Retina (tissue), 1 donor: ENCODE measurements at regions not wholly inside any gene's neighbourhood (a gene's known extent, or its start where the extent isn't known, plus 50 kb on each side); places are given as distances from the start of the nearest gene placed in this dataset.

Source experiments
- DNase-seq: peaks from one replicate; pipeline ENCODE4 v3.0.0-alpha.2; 2016

DNA sequence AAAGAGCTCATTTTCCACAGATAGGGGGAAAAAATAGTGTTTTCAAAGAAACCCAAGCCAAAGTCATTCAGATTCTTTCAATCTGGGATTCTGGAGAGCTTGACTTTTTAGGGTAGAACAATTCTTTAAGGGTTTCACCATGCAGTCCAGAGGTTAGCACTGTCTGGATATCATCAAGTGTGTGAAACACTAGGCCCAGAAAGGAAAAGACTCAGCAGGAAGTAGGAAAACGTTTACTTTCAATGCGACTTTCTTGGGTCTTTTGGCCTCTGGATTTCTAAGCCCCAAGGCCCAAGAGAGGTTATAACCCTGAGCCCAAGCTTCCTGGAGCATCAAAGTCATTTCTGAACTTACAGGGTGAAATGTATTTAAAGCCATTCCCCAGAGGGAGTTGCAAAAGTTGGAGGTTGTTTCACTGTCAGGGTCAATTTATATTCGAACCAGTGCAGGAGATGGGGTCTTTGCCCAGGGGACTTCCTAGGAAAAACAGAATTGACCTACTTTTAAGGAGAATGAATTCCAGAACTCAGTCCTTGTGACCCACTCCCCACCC lies 158.0 kb downstream of the C7orf25 start:
- DNase-seq = peak; percentile 25

DNA sequence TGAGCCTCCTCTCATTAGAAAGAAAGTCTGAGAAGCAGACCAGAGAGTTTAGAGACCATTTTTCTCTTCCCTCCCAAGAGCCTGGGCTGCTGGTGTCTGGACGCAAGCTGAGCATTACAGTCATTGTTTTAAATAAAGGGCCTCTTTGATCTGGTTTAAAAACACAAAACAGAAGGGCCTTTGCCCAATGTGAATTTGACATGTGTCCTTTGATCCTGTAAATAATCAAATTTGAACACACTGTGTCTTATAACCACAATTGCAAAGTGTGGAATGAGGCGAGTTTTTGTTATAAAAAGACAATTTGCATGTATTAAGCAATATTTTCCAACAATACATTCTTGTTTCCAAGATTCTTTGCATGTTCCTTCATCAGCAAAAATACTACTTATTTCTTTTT lies 158.5 kb downstream of the C7orf25 start:
- peak; percentile 3 for DNase-seq

DNA sequence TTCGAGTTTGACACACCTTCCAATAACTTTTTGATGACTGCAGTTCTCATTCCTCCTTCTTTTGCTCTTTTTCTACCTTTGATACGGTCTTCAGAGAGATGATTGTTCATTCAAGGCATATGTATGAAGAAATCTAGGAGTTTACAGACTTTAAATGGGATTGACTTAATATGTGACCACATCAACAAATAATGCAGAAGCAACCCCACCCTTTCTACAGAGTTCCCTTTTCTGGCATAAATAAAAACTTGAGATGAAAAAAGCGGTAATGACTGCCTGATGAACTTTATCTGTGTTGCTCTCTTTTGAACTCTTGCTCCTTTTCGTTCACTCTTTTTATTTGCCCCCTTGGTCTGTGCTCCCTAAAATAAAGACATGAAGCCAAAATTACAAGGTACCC lies 161.7 kb downstream of the C7orf25 start:
- DNase-seq = no peak

DNA sequence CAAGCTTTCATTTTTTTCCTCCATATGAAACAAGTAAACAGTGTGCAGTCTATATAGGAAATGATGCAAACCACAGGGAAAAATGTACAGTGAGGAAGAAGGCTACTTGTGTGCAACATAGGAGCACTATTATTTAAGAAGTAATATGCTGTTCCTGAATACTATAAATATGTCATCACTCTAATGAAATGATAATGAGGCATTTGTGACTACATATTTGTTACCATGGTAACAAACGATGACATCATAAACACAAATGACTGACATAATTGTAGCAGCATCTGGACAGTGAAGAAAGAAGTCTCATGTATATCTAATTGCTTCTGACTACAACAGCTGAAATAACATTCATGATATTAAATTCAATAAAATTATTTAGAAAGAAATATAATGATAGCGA lies 164.8 kb downstream of the C7orf25 start:
- no peak for DNase-seq

DNA sequence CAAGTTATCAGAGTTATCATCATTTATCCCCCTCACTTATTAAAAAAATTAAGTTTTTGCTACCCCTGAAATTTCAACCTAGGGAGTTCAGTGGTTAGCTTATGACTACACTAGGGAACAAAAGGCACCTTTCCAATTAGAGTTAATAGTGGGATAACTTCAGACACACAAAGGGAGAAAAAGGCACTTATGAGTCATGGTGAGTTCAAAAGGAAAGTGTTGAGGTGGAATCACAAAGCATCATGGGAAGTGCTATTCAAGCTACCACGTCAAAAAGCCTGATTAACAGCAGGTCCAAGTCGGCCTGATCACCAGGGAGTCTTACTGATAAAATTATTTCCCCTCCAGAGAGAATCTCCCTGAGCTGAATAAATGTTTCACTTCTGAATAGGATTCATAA lies 165.7 kb downstream of the C7orf25 start:
- no peak for DNase-seq

DNA sequence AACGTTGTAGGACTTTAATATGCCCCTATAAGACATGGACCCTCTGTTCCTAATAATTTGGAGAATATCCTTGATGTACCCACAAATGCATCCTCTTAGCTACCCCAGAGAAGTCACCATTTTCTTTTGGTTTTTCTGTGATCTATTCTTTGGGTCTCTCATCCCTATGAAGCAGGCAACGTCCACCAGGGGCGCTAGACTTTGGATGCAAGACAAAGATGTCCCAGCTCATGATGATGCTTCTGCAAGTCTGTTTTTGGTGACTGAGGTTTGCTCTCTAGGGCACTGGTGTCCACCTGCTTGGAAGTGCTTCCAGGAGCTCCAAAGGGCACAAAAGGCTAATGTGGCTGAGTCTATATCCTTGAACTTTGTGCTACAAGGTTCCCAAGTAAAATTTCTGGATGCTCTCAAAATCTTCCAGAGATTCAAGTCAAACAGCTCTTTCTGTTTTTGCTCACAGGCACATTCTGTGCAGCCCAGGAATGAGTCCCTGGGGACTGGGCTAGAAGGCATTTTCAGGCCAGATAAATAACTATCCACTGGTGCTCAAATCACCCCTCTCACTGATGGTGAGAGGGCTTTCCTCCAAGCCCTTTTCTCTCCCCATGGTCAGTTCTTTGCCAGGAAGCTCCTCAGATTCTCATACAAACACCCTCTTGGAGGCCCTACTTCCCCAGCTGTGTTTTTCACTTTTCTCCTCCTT lies 166.4 kb downstream of the C7orf25 start:
- no peak for DNase-seq

DNA sequence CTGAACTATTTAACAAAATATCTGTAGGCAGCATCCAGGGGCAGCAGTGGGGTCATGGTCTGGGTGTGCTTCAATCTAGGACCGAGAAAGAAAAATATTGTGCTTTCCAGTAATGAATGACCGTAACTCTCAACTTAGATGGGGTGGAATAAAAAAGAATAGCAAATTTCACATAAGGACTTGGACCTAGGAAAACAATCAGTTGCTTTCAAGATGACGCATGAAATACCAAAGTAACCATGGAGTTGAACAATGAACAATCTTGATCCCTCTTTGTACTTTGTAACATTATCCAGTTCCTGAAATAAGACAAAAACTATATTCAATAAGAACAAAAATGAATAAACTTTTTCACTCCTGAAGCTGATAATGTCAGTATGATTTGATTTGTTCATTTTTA lies 167.1 kb downstream of the C7orf25 start:
- no peak for DNase-seq

DNA sequence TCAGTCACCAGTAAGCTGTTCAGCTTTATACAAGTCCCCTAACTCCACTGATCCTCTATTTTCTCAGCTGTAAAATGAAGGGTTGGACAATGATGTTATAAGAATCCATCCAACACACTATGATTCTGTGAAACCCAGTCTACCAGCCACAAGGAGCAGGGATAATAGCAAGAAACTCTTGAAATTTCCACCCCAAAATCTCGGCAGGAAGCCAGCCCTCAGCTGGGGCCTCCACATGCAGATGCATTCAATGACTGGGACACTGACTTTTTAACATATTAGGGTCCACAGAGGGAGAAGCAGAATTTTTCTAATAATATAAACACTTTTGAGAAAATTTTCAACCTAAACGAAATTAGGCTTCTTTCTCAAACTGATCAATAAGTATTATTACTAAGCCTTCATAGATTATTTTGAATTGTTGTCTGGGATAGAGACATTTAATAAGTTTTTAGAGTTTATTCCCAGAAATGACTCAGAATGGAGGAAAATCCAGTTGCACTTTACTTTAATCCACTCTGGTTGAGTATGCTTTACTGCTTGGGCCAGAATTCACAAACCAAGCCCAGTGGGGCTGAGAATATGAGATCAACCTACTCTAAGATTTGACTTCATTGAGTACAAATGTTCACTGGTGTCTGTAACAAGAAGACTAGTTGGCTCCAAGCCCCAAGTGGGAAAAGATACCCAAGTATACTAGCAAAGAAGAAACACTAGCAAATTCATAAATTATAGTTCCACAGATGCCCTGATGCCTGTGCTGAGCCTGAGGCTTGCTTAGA lies 168.6 kb downstream of the C7orf25 start:
- DNase-seq = no peak

DNA sequence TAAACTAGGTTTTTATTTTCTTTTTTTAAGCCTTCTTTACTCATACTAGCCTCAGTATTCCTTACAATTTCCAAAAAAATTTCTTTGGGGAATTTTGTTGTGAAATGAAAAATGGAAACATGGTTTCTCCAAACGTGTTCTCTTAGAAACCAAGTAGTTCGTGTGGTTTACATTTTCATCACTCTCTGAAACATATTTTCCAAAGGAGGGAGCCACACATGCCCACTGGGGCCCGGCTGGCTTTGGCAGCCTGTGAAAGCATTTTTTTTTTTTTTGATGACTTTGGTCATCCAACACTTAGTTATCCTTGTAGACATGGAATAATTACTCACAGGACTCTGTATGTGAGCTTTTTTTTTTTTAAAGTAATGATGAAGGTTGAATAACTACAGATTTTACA lies 169.6 kb downstream of the C7orf25 start:
- DNase-seq = no peak

DNA sequence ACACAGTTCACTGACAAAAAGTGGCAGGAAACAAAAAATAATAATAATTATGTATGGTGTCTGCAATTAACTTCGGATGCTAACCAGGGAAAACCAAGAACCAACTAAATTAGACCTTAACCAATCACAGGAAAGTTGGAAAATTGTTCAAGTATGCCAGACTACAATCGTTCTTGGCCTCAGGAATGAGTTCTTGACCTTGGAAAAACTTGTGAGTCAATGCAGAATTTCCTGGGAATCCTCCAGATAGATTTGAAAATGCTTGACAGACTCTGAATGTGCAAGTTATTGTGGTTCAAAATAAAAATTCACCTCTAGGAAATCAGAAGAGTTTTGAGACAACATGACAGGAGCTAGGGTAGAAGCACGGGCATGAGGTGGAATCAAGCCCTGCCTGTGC lies 171.5 kb downstream of the C7orf25 start:
- no peak for DNase-seq

DNA sequence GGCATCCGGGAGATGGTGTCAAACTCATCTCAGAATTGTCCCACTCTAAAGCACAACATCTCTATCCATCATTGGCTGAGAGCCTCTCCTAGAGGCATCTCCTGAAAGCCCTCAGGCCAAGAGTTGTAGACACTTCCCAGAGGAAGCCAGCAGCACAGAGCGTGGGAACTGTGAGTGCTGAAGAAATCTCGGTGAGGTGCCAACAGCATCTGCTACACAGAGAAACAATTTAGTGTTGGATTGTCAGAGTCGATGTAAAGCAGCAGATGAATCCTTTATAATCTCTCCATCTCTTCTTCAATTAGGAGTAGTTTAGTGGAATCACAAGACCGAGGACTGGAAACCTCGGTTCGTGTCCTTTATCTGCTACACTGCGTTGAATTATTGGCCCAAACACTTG lies 172.2 kb downstream of the C7orf25 start:
- DNase-seq = no peak

DNA sequence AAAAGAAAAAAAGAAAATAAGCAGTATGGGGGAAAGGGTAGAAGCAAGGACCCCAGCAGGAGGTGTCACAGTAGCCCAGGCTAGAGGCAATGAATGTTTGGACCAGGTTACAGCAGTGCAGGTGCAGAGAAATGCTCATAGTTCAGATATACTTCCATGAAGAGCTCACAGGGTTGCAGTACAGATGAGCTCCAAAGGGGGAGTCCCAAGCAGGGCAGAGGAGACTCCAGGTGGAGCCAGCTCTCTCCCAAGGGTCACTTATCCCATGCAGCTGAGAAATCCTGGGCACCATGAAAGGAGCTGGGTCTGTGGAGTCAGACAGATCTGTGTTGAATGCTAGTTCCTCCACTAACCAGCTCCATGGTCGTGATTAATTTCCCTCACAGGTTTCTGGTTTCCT lies 174.9 kb downstream of the C7orf25 start:
- DNase-seq = no peak

DNA sequence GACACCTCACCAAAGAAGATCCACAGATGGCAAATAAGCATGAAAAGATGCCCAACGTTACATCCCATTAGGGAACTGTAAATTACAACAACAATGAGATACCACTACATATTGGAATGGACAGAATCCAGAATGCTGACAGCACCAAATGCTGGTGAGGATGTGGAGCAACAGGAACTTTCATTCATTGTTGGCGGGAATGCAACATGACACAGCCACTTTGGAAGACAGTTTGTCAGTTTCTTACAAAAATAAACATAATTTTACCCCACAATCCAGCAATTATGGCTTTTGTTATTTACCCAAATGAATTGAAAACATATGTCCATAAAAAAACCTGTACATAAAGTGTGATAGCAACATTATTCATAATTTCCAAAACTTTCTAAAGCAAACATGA lies 176.8 kb downstream of the C7orf25 start:
- no peak for DNase-seq

DNA sequence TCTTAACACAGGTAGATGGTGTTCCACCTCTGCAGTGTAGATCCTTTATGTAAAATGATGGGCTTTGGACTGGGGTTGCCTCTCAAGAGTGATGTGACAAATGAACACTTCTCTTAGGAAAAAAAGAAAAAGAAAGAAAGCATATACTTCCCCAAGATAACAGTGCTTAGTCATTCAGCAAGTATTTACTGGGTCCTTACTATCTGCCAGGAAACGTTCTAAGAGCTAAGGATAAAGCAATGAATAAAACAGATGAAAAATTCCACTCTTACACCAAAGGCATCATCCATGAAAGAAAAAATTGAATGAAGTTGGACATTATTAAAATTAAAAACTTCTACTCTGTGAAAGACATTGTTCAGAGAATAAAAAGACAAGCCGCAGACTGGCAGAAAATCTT lies 177.3 kb downstream of the C7orf25 start:
- DNase-seq = no peak

DNA sequence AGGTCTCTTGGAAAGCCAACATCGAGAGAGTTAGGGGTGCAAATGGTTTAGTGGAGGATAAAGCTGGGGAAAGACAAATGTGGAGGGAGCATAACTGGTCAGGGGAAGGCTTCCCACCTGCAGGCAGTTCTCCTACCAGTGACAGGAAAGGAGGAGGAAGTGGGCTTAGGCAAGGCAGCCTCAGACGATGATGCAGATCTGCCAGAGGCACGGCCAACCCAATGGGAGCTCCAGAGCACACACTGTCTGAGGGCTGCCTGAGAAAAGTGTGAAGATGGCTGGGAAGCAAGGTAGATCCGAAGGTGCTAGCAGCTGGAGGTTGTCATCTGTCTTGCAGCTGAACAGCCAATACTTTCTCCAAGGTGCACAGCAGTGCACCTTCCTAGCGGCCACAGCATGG lies 178.8 kb downstream of the C7orf25 start:
- no peak for DNase-seq

DNA sequence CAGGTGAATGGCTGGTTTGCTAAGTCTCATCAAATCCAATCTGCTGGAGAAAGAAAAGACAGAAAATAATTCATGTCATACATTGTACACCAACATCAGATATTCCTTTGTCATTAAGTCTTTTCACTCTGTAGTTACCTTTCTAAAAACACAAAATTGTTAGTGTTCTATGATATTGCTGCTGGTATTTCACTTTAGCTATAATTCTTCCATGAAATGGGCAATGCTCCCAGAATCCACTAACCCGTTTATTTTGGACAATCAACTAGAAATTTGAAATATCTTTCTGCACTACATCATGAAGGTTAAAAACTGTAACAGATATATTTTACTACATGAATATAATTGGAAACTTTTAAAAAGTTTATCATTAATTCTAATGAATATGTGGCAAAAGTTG lies 181.3 kb downstream of the C7orf25 start:
- DNase-seq = no peak

DNA sequence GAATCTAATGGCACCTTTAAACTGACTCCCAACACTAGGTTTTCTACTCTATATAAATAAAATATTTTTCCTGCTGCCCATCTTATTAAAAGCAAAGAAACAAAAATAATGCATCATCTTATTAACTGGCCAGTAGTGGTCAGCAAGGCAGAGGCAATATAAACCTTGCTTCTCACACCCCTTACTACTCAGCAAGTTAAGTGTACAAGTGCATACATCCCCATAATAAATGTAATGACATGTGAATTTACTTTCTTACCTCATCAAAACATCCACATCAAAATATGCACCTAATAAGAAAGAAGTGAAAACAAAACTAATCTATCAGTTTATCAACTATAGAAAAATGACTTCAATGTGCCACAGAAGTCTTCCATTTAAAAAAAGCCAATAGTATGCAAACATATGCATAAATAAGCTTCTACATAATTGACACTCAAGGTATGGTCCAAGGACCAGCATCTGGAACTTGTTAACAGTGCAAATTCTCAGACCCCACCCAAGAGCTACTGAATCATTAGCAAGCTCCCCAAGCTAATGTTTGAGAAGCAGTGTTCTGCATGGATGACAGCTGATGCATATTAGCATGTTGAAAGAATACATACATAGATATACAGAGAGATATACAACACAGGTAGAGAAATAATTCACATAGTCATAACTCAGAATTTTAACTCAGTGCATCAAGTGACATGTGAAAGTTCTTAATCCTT lies 182.7 kb downstream of the C7orf25 start:
- no peak for DNase-seq

DNA sequence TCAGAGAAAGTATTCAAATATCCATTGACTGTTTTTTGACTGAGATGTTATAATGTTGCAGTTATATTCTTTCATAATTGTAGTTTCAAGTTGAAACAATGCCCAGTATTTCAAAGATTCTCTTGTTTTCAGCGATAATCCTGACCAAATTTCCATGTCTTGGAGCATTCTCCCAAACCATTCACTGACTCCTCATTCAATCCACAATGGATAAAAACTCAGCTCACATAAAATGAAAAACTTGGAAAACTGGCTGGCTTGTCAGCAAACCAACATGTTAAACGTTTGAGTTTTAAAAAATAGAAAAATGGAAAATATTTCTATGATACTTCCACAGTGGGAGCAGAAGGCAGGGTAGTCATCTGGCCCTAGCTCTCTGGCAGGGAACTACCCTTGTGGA lies 184.4 kb downstream of the C7orf25 start:
- no peak for DNase-seq

DNA sequence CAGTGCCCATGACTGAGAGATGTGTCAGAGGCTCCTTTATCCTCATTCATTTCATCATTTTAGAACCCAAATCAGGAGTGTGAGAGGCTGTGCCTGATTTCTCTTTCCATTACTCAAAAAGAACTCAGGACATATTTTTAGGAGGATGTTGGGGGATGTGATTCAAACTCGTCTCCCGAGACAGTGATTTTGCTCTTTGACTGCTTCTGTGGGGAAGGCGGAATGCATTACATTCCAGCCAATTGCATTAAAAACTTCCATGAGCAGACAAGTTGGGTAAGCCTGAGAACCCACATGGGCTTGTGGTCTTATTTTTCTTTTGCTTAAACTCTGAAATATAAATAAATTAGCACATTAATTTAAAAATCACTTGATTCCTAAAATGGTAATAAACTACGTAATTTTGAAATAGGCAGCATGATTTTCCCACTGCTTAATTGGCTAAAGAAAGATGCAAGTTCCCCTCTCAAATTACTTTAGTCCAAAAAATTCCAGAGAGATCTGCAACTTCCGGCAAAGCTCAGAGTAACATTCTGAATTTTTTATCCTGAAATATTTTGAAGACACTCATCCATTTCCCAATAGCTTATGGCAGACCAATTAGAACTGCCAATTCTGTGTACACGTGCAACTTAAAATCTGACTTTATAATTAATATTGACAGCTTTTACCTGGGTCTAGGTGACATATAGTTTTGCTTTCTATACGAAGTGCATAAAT lies 185.6 kb downstream of the C7orf25 start:
- no peak for DNase-seq

DNA sequence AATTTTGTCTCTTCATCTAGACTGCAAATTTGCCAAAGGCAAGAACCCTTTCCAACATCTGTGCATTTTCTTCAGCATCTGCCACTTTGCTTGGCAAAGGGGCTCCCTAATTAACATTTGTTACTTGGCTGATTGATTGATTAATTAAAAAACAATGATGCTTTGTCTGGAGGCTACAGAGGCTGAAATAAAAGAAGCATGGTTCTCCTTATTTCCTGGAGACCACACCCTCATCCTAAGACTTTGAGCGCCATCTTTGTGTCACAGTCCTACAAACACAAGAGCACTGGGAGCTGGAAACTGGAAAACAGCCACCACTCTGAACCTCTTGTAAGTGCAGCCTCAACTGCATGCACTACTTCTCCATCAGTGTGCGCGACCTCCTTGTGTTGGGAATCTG lies 189.2 kb downstream of the C7orf25 start:
- no peak for DNase-seq

DNA sequence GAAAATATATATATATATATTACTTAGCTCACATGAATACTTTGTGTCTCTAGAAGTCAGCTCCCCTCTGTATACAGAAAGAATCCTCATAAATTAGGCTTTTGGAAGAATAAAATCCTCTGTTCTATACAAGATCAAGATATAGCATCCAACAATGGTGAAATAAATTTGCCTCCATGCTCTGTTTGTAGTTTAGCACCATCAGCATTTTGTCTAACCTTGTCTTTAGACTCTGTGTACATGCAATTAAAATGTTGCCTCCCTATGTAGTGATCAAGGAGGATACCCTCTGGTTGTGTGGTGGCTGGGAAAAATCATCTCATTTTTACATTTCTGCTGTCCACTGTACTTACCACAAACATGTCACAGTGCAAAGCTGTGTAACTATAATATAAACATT lies 189.7 kb downstream of the C7orf25 start:
- DNase-seq = no peak

DNA sequence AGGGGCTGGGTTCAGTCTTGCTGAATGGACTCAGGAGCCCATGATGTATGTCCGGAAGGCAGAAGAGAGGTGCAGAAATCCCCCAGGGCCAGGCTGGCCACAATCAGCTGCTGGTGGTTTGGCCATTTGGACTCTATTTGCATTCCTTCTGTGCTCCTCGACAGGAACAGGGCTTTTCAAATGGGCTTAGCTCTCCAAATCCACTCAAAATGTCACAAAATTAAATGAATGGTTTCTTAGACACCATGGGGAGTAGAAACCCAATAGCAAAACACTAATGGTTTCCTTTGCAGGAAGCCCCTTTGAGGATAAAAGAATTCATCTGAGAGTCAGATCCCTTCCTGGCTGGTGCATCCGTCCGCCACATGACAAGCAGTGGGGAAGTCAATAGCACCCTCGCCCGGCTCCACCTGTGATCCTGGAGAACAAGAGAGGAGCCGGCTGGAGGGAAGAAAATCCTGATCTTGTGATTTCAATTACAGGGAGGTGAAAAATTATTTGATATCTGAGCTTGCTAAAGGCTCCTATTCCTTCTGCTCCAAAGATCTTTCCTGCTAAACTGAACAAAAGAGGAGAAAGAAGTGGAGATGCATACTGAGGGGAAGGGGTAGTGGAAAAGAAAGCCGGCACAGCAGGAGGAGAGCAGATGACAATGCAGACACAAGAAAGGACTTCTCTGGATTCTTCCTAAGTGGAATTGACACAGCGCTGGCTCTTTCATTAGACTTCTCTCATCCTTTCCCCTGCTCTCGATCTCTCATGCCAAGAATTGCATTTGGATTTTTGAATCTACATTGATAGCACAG lies 190.7 kb downstream of the C7orf25 start:
- peak; percentile 59 for DNase-seq
